GM23338 (cell line): ENCODE measurements at regions not wholly inside any gene's neighbourhood (a gene's known extent, or its start where the extent isn't known, plus 50 kb on each side); places are given as distances from the start of the nearest gene placed in this dataset.

ENCODE experiments used
- CREB1 ChIP-seq: fragments of 250-450 bp; sonication (Bioruptor Pico); IDR thresholded peaks from 2 replicates; pipeline ENCODE4 v1.5.0; 2020; ENCODE audit warnings: low read depth, mild to moderate bottlenecking, moderate library complexity
- CTCF ChIP-seq, 2 experiments: fragments of 200-600 bp in 1 of 2; sonication (generic) in 1 of 2; conservative IDR thresholded peaks; 2 replicates each; pipeline versions ENCODE4 v1.5.1 to v1.6.1; 2016 to 2017; ENCODE audit warnings: antibody characterized with exemption in 2 of 2, low read depth in 2 of 2, mild to moderate bottlenecking in 2 of 2, moderate library complexity in 1 of 2
- EZH2 ChIP-seq: fragments of 200-600 bp; sonication (generic); IDR thresholded peaks from one replicate; pipeline ENCODE4 v1.8.0; 2017; ENCODE audit warnings: antibody characterized with exemption, mild to moderate bottlenecking, low read depth; ENCODE audit not compliant: unreplicated experiment
- POLR2AphosphoS5 ChIP-seq: IDR thresholded peaks from 2 replicates; pipeline ENCODE4 v1.6.1; 2016; ENCODE audit warnings: antibody characterized with exemption, low read depth
- STAT1 ChIP-seq: IDR thresholded peaks from one replicate; pipeline ENCODE4 v1.6.1; 2016; ENCODE audit warnings: antibody characterized with exemption; ENCODE audit not compliant: unreplicated experiment

DNA sequence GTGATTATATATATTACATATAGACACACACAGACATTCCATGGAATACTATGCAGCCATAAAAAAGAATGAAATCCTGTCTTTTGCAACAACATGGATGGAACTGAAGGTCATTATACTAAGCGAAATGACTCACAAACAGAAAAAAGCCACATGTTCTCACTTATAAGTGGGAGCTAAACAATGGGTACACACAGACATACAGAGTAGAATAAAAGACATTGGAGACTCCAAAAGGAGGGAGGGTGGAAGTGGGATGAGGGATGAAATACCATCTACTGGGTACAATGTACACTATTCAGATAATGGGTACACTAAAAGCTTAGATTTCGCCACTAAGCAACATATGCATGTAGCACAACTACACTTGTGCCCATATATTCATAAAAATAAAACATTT, 170.0 kb upstream of the RGMB start:
- TF ChIP-seq EZH2, result no peak
- no peak for TF ChIP-seq CTCF (conservative IDR thresholded peaks at IDR 0.05; ENCODE audit: low read depth in 2 of 2)
- no peak for TF ChIP-seq CREB1
- TF ChIP-seq STAT1, result no peak
- TF ChIP-seq POLR2AphosphoS5, result no peak
